Panc1 (cell line): ENCODE measurements at regions not wholly inside any gene's neighbourhood (a gene's known extent, or its start where the extent isn't known, plus 50 kb on each side); places are given as distances from the start of the nearest gene placed in this dataset.

Experiments used
- ATAC-seq: fragments of 200-7000 bp; cut with Tn5 transposase; 2 replicates; pipeline ENCODE4 v1.9.1; 2020; ENCODE audit warnings: mild to moderate bottlenecking, moderate library complexity
- BruUV-seq: library from RNA; stranded (reverse); fragments of 400-500 nt; replicated peaks from 2 replicates; lab custom pipeline; 2021; lab: Mats Ljungman, UMichigan
- CTCF ChIA-PET: fragments of 300-600 bp; sonication (Branson Sonifier 250); formaldehyde crosslinking; loops from one replicate; lab custom pipeline; 2022; ENCODE audit warnings: antibody characterized with exemption; lab: Charles Lee
- POLR2A ChIA-PET: fragments of 300-600 bp; sonication (Branson Sonifier 250); formaldehyde crosslinking; loops from one replicate; lab custom pipeline; 2022; ENCODE audit warnings: antibody characterized with exemption; lab: Charles Lee
- DNase-seq: peaks from one replicate; pipeline ENCODE4 v3.0.0-alpha.2; 2010; ENCODE audit warnings: low read depth, low spot score
- H3K27ac ChIP-seq: 2 replicates; pipeline ENCODE4 v1.5.1; 2011; ENCODE audit warnings: mild to moderate bottlenecking, low read length, inconsistent platforms
- H3K27me3 ChIP-seq: fragments of 200-500 bp; sonication (Bioruptor generic); 2 replicates; pipeline ENCODE4 v1.6.0; 2014; ENCODE audit warnings: low read length, inconsistent platforms; ENCODE audit not compliant: control insufficient read depth, insufficient read depth
- H3K36me3 ChIP-seq: fragments of 200-500 bp; sonication (Bioruptor generic); 2 replicates; pipeline ENCODE4 v1.5.1; 2014; ENCODE audit warnings: inconsistent platforms, mild to moderate bottlenecking, low read length, moderate library complexity; ENCODE audit not compliant: control insufficient read depth, insufficient read depth
- H3K4me1 ChIP-seq: 2 replicates; pipeline ENCODE4 v1.5.1; 2011; ENCODE audit warnings: inconsistent platforms, mild to moderate bottlenecking, low read length, moderate library complexity; ENCODE audit not compliant: control insufficient read depth, insufficient read depth
- H3K4me3 ChIP-seq, 2 experiments: 2 replicates each; pipeline ENCODE4 v1.5.1; 2011 to 2012; ENCODE audit warnings: low read depth in 2 of 2, low read length in 2 of 2, mild to moderate bottlenecking in 2 of 2, inconsistent platforms in 1 of 2, moderate library complexity in 1 of 2
- H3K9me3 ChIP-seq: fragments of 200-500 bp; sonication (Bioruptor generic); 2 replicates; pipeline ENCODE4 v1.5.1; 2014; ENCODE audit warnings: low read depth, mild to moderate bottlenecking, inconsistent platforms, low read length, moderate library complexity; ENCODE audit not compliant: control insufficient read depth, insufficient read depth
- POLR2AphosphoS5 ChIP-seq: IDR thresholded peaks from 2 replicates; pipeline ENCODE4 v1.6.1; 2012; ENCODE audit warnings: mild to moderate bottlenecking, low read depth, low read length, moderate library complexity
- SIN3A ChIP-seq: IDR thresholded peaks from 2 replicates; pipeline ENCODE4 v1.6.1; 2012; ENCODE audit warnings: low read depth, mild to moderate bottlenecking, low read length, moderate library complexity, borderline replicate concordance; ENCODE audit not compliant: insufficient read depth
- TCF7L2 ChIP-seq: IDR thresholded peaks from 2 replicates; pipeline ENCODE4 v1.6.1; 2011; ENCODE audit warnings: mild to moderate bottlenecking, low read depth, low read length, inconsistent platforms
- in situ Hi-C: cut with HindIII; loops from 2 replicates; pipeline ENCODE4 v1.10.0; 2016; ENCODE audit warnings: low sequenced_read_pairs, low pct_unique_long_range_greater_than_20kb
- intact Hi-C: fragments of 100-400 bp; cut with micrococcal nuclease; formaldehyde crosslinking; loops from one replicate; pipeline ENCODE4 v1.10.0; 2022; ENCODE audit not compliant: unreplicated experiment
- TF ChIP-seq, protein P1 (sequence below), 2 experiments: IDR thresholded peaks; 2 replicates each; pipeline ENCODE4 v1.6.1; 2011 to 2012; ENCODE audit warnings: low read depth in 2 of 2, control low read depth in 1 of 2, low read length in 1 of 2, mild to moderate bottlenecking in 1 of 2, moderate library complexity in 1 of 2; ENCODE audit not compliant: insufficient read depth in 1 of 2
- TF ChIP-seq, protein P2 (sequence below): fragments of 450-650 bp; IDR thresholded peaks from 2 replicates; pipeline ENCODE4 v1.5.1; 2017; ENCODE audit warnings: mild to moderate bottlenecking

DNA sequence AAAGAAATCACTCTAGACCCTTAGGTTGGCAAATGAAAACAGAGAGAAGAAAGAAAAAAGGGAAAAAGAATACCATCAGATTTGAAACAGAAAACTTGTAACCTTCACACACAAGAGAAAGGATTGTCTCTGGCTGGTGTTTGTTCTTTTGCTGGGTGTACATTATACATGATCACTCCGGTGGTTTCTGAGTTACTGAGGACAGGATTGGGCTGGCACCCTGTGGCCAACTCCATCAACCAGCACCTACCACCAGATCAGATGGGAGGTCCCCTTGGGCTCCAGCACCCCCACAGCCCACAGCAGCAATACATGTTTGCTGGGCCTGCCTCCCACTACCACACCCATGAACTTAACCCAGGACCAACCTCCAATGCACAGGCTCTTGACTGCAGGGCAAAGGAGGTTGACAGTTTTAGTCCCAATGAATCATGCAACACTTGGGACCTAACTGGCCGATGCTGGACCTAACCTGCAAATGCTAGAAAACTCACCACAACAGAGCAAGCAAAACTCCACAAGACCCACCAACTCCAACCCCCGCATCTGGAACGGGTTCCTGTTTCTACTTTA is 308.3 kb downstream of the SOX9 start:
- intact Hi-C loops, result no loop called here
- no TSS peak for BruUV-seq
- no peak overlapping the region for H3K4me3 ChIP-seq
- peaks cover 95% of the 10 kb centered on the region for H3K4me1 ChIP-seq
- H3K36me3 ChIP-seq, result peaks cover 4% of the 10 kb centered on the region; the same call in 1 of the 2 replicates
- TF ChIP-seq, protein P1, sequence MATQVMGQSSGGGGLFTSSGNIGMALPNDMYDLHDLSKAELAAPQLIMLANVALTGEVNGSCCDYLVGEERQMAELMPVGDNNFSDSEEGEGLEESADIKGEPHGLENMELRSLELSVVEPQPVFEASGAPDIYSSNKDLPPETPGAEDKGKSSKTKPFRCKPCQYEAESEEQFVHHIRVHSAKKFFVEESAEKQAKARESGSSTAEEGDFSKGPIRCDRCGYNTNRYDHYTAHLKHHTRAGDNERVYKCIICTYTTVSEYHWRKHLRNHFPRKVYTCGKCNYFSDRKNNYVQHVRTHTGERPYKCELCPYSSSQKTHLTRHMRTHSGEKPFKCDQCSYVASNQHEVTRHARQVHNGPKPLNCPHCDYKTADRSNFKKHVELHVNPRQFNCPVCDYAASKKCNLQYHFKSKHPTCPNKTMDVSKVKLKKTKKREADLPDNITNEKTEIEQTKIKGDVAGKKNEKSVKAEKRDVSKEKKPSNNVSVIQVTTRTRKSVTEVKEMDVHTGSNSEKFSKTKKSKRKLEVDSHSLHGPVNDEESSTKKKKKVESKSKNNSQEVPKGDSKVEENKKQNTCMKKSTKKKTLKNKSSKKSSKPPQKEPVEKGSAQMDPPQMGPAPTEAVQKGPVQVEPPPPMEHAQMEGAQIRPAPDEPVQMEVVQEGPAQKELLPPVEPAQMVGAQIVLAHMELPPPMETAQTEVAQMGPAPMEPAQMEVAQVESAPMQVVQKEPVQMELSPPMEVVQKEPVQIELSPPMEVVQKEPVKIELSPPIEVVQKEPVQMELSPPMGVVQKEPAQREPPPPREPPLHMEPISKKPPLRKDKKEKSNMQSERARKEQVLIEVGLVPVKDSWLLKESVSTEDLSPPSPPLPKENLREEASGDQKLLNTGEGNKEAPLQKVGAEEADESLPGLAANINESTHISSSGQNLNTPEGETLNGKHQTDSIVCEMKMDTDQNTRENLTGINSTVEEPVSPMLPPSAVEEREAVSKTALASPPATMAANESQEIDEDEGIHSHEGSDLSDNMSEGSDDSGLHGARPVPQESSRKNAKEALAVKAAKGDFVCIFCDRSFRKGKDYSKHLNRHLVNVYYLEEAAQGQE (IDR thresholded peaks at IDR 0.05; ENCODE audit: insufficient read depth in 1 of 2, low read depth in 2 of 2, low read length in 1 of 2), result no peak
- TF ChIP-seq, protein P2, sequence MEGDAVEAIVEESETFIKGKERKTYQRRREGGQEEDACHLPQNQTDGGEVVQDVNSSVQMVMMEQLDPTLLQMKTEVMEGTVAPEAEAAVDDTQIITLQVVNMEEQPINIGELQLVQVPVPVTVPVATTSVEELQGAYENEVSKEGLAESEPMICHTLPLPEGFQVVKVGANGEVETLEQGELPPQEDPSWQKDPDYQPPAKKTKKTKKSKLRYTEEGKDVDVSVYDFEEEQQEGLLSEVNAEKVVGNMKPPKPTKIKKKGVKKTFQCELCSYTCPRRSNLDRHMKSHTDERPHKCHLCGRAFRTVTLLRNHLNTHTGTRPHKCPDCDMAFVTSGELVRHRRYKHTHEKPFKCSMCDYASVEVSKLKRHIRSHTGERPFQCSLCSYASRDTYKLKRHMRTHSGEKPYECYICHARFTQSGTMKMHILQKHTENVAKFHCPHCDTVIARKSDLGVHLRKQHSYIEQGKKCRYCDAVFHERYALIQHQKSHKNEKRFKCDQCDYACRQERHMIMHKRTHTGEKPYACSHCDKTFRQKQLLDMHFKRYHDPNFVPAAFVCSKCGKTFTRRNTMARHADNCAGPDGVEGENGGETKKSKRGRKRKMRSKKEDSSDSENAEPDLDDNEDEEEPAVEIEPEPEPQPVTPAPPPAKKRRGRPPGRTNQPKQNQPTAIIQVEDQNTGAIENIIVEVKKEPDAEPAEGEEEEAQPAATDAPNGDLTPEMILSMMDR, result no peak
- TF ChIP-seq POLR2AphosphoS5 (no peak), TCF7L2 (no peak), SIN3A (no peak)
- ChIA-PET POLR2A (interaction anchor here (0.7 kb wide), 1 partner anchor 197 kb away, joined by 5 read pairs; no protein-coding TSS in a partner anchor), CTCF (no interaction called here)
- DNase-seq (no peak), ATAC-seq (peak; percentile 50)
- H3K9me3 ChIP-seq, result no peaks in the 10 kb centered on the region
- H3K27me3 ChIP-seq, result no peaks in the 10 kb centered on the region
- peak overlapping the region; percentile 78 for H3K27ac ChIP-seq
- in situ Hi-C loops, result no loop called here

DNA sequence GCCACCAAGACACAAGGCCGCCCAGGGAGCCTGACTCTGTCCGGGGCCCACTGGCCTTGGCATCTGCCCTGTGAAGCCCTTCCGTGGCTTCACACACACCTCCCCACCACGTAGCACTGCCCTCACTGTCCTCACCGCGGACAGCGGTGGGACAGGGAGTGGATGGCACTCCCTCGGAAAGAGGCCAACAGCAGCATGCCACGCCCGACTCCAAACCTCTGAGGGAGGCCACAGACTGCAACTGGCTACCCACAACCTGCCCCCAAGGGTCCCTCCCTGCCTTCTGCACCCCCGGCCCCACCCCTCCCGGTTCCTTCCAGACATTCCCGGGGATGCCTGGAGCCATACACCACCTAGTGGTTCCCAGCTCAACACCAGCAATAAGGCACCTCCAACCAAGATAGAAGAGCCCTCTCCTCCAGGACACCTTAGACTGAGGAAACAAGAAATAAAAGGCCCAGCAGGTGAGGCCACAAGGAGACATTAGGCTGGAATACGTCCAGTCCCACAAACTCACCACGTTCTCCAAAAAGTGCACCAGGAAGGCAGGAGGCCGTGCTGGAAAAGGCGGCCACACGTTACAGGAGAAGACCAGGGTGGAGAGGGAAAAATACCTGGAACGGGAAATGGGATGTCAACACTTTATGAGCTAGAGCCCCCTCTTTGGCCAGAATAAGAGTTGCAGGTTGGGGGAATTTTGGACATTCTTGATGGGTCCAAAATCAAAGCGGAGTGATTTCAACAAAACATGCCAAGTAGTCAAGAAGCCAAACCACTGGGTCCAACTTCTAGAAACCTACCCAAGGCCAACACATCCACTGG is 310.0 kb downstream of the SOX9 start:
- no peak for ATAC-seq
- H3K27me3 ChIP-seq, result no peaks in the 10 kb centered on the region

More for the DNA sequence above, 310.0 kb downstream of the SOX9 start:
- Histone ChIP-seq H3K9me3 (no peaks in the 10 kb centered on the region), H3K27ac (peak overlapping the region; percentile 78), H3K36me3 (peaks cover 2% of the 10 kb centered on the region; the same call in 1 of the 2 replicates), H3K4me3 (no peak overlapping the region), H3K4me1 (peaks cover 97% of the 10 kb centered on the region)
- no TSS peak for BruUV-seq
- in situ Hi-C loops, result no loop called here
- CTCF ChIA-PET, result no interaction called here
- DNase-seq, result no peak
- intact Hi-C loops, result no loop called here
- TF ChIP-seq, protein P2, result peak; percentile 80
- TF ChIP-seq, protein P1 (IDR thresholded peaks at IDR 0.05; ENCODE audit: insufficient read depth in 1 of 2, low read depth in 2 of 2, low read length in 1 of 2), result no peak
- POLR2A ChIA-PET, result no interaction called here
